H1 (cell line): ENCODE measurements at regions not wholly inside any gene's neighbourhood (a gene's known extent, or its start where the extent isn't known, plus 50 kb on each side); places are given as distances from the start of the nearest gene placed in this dataset.

Experiments
- CTCF ChIA-PET: fragments of 300-600 bp; sonication (Branson Sonifier 250); formaldehyde crosslinking; loops from one replicate; lab custom pipeline; 2021; ENCODE audit not compliant: partially characterized antibody; lab: Charles Lee
- POLR2A ChIA-PET: fragments of 300-600 bp; sonication (Branson Sonifier 250); formaldehyde crosslinking; loops from one replicate; lab custom pipeline; 2021; ENCODE audit warnings: inconsistent platforms; ENCODE audit not compliant: partially characterized antibody; lab: Charles Lee
- DNase-seq, 2 experiments: peaks; one replicate each; pipeline versions ENCODE4 v3.0.0 to v3.0.0-alpha.2; 2010 to 2022; ENCODE audit warnings: low spot score in 2 of 2, low read depth in 1 of 2, mixed read lengths in 1 of 2
- FAIRE-seq: peaks from 2 replicates; lab custom pipeline; 2011; peaks lifted over from hg19 to GRCh38; lab: Jason Lieb, UNC
- H2AFZ ChIP-seq: 2 replicates; pipeline ENCODE4 v1.8.1; 2012; ENCODE audit warnings: low read length, inconsistent platforms
- H2AK5ac ChIP-seq: 2 replicates; pipeline ENCODE4 v1.6.1; 2013; ENCODE audit warnings: low read depth, low read length
- H2BK120ac ChIP-seq: replicated peaks from 2 replicates; pipeline ENCODE3; 2013; ENCODE audit warnings: low read depth, low read length, inconsistent platforms
- H2BK12ac ChIP-seq: 2 replicates; pipeline ENCODE4 v1.6.1; 2013; ENCODE audit warnings: low read depth, low read length
- H2BK15ac ChIP-seq: 2 replicates; pipeline ENCODE4 v1.6.1; 2013; ENCODE audit warnings: low read length
- H2BK20ac ChIP-seq: 2 replicates; pipeline ENCODE4 v1.6.1; 2013; ENCODE audit warnings: low read length
- H2BK5ac ChIP-seq: 2 replicates; pipeline ENCODE4 v1.6.1; 2013; ENCODE audit warnings: low read depth, low read length
- H3K14ac ChIP-seq: 2 replicates; pipeline ENCODE4 v1.6.1; 2013; ENCODE audit warnings: inconsistent platforms; ENCODE audit not compliant: insufficient read length
- H3K18ac ChIP-seq: 2 replicates; pipeline ENCODE4 v1.6.1; 2013; ENCODE audit warnings: low read length; ENCODE audit errors: extremely low read depth
- H3K23ac ChIP-seq: 2 replicates; pipeline ENCODE4 v1.6.1; 2013; ENCODE audit warnings: inconsistent platforms; ENCODE audit not compliant: insufficient read length
- H3K23me2 ChIP-seq: 2 replicates; pipeline ENCODE4 v1.6.1; 2013; ENCODE audit warnings: low read depth, low read length
- H3K27ac ChIP-seq: 2 replicates; pipeline ENCODE4 v1.6.1; 2011; ENCODE audit warnings: low read depth, low read length, inconsistent platforms
- H3K27me3 ChIP-seq, 4 experiments: replicated peaks in 1 of 4; 1 replicate in 1 of 4; 2 replicates in 3 of 4; pipeline versions ENCODE4 v1.6.1 to v1.8.1; 2011 to 2013; ENCODE audit warnings: low read length in 3 of 4, mild to moderate bottlenecking in 3 of 4, inconsistent platforms in 2 of 4, mixed read lengths in 2 of 4, moderate library complexity in 1 of 4; ENCODE audit not compliant: control insufficient read depth in 3 of 4, insufficient read depth in 3 of 4; ENCODE audit errors: extremely low read depth in 1 of 4
- H3K36me3 ChIP-seq, 4 experiments: 2 replicates each; pipeline versions ENCODE4 v1.6.1 to v1.8.1; 2011 to 2013; ENCODE audit warnings: mild to moderate bottlenecking in 4 of 4, low read length in 3 of 4, moderate library complexity in 2 of 4, control low read depth in 1 of 4, inconsistent platforms in 1 of 4; ENCODE audit not compliant: insufficient read depth in 4 of 4, control insufficient read depth in 2 of 4
- H3K4ac ChIP-seq: replicated peaks from 2 replicates; pipeline ENCODE3; 2013; ENCODE audit warnings: low read length, low read depth, mixed read lengths, inconsistent platforms; ENCODE audit not compliant: insufficient read length
- H3K4me1 ChIP-seq, 4 experiments: replicated peaks in 1 of 4; 1 replicate in 1 of 4; 2 replicates in 3 of 4; pipeline versions ENCODE4 v1.6.1 to v1.8.1; 2011 to 2013; ENCODE audit warnings: low read length in 3 of 4, inconsistent platforms in 2 of 4, mixed read lengths in 1 of 4; ENCODE audit not compliant: insufficient read depth in 4 of 4, control insufficient read depth in 3 of 4
- H3K4me2 ChIP-seq, 2 experiments: 2 replicates each; pipeline versions ENCODE4 v1.6.1 to v1.8.1; 2011 to 2013; ENCODE audit warnings: low read depth in 2 of 2, low read length in 2 of 2, control low read depth in 1 of 2, inconsistent platforms in 1 of 2, mild to moderate bottlenecking in 1 of 2; ENCODE audit not compliant: insufficient read depth in 1 of 2
- H3K4me3 ChIP-seq, 4 experiments: fragments of 200-600, 300-600 bp in 1 of 4; sonication (generic), shearing (Covaris generic), sonication (Bioruptor Twin) in 1 of 4; 2 replicates each; pipeline versions ENCODE4 v1.5.1 to v1.8.1; 2011 to 2016; ENCODE audit warnings: low read length in 4 of 4, low read depth in 3 of 4, control low read depth in 2 of 4, inconsistent platforms in 2 of 4, mild to moderate bottlenecking in 2 of 4, mixed read lengths in 1 of 4, moderate library complexity in 1 of 4; ENCODE audit not compliant: insufficient read depth in 2 of 4; ENCODE audit errors: extremely low read depth in 1 of 4
- H3K56ac ChIP-seq: replicated peaks from 2 replicates; pipeline ENCODE3; 2013; ENCODE audit warnings: low read depth, mild to moderate bottlenecking, mixed read lengths, low read length, inconsistent platforms; ENCODE audit not compliant: insufficient read length
- H3K79me1 ChIP-seq: 2 replicates; pipeline ENCODE4 v1.6.1; 2013; ENCODE audit warnings: low read depth, low read length, control low read depth
- H3K79me2 ChIP-seq, 2 experiments: 2 replicates each; pipeline versions ENCODE4 v1.6.1 to v1.8.1; 2012 to 2013; ENCODE audit warnings: low read length in 2 of 2, mild to moderate bottlenecking in 2 of 2, inconsistent platforms in 1 of 2; ENCODE audit not compliant: insufficient read depth in 2 of 2, control insufficient read depth in 1 of 2
- H3K9ac ChIP-seq, 4 experiments: replicated peaks in 1 of 4; 1 replicate in 1 of 4; 2 replicates in 3 of 4; pipeline versions ENCODE4 v1.6.1 to v1.8.1; 2011 to 2013; ENCODE audit warnings: low read depth in 3 of 4, low read length in 3 of 4, control low read depth in 2 of 4, mild to moderate bottlenecking in 2 of 4, moderate library complexity in 2 of 4, inconsistent platforms in 1 of 4; ENCODE audit errors: extremely low read depth in 1 of 4
- H3K9me3 ChIP-seq, 2 experiments: 2 replicates each; pipeline versions ENCODE4 v1.6.1 to v1.8.1; 2012 to 2013; ENCODE audit warnings: mild to moderate bottlenecking in 2 of 2, moderate library complexity in 2 of 2, control low read depth in 1 of 2, inconsistent platforms in 1 of 2, low read depth in 1 of 2, low read length in 1 of 2, mixed read lengths in 1 of 2; ENCODE audit not compliant: insufficient read depth in 2 of 2
- H4K20me1 ChIP-seq, 2 experiments: replicated peaks in 1 of 2; 2 replicates each; pipeline versions ENCODE3 to v1.8.1; 2011 to 2013; ENCODE audit warnings: inconsistent platforms in 2 of 2, low read length in 2 of 2, mild to moderate bottlenecking in 1 of 2; ENCODE audit not compliant: insufficient read depth in 2 of 2, control insufficient read depth in 1 of 2
- H4K5ac ChIP-seq: 2 replicates; pipeline ENCODE4 v1.6.1; 2013; ENCODE audit warnings: low read length, low read depth, mixed read lengths, inconsistent platforms; ENCODE audit not compliant: insufficient read length
- H4K8ac ChIP-seq: 2 replicates; pipeline ENCODE4 v1.8.0; 2013; ENCODE audit warnings: mild to moderate bottlenecking, moderate library complexity, low read length, inconsistent platforms; ENCODE audit not compliant: insufficient read depth; ENCODE audit errors: extremely low read depth
- H4K91ac ChIP-seq: replicated peaks from 2 replicates; pipeline ENCODE3; 2013; ENCODE audit warnings: low read length, mixed read lengths, inconsistent platforms; ENCODE audit not compliant: insufficient read length
- BRCA1 ChIP-seq: IDR thresholded peaks from 2 replicates; pipeline ENCODE4 v1.6.1; 2012; ENCODE audit warnings: low read depth, low read length, improper control_type of control experiment
- EGR1 ChIP-seq: IDR thresholded peaks from 2 replicates; pipeline ENCODE4 v1.6.1; 2011; ENCODE audit warnings: low read depth, low read length, borderline replicate concordance
- FOSL1 ChIP-seq: IDR thresholded peaks from 2 replicates; pipeline ENCODE4 v1.6.1; 2011; ENCODE audit warnings: mild to moderate bottlenecking, low read depth, low read length, moderate library complexity; ENCODE audit not compliant: insufficient read depth
- GABPA ChIP-seq: IDR thresholded peaks from 2 replicates; pipeline ENCODE4 v1.6.1; 2011; ENCODE audit warnings: mild to moderate bottlenecking, low read length, moderate library complexity, borderline replicate concordance; ENCODE audit not compliant: insufficient read depth
- PHF8 ChIP-seq: fragments of 200-600 bp; sonication (generic); conservative IDR thresholded peaks from 2 replicates; pipeline ENCODE4 v1.7.1; 2012; ENCODE audit warnings: low read depth, mild to moderate bottlenecking, inconsistent platforms, low read length, moderate library complexity
- RXRA ChIP-seq: IDR thresholded peaks from 2 replicates; pipeline ENCODE4 v1.6.1; 2011; ENCODE audit warnings: low read depth, mild to moderate bottlenecking, low read length, moderate library complexity; ENCODE audit not compliant: insufficient read depth
- WGBS, 2 experiments: shearing (Covaris generic) in 1 of 2; methylation state at CpG; one replicate each; pipeline versions ENCODE4 v1.1.6 to v1.1.7; 2013 to 2015; ENCODE audit warnings: low lambda C conversion rate in 2 of 2, mixed read lengths in 2 of 2, inconsistent platforms in 1 of 2, low coverage in 1 of 2, missing lambda C conversion rate in 1 of 2; ENCODE audit not compliant: insufficient replicate concordance in 2 of 2, insufficient coverage in 1 of 2, insufficient read length in 1 of 2; ENCODE audit errors: extremely low coverage in 1 of 2, missing lambda C conversion rate in 1 of 2; 5-methylcytosine and 5-hydroxymethylcytosine counted together

DNA sequence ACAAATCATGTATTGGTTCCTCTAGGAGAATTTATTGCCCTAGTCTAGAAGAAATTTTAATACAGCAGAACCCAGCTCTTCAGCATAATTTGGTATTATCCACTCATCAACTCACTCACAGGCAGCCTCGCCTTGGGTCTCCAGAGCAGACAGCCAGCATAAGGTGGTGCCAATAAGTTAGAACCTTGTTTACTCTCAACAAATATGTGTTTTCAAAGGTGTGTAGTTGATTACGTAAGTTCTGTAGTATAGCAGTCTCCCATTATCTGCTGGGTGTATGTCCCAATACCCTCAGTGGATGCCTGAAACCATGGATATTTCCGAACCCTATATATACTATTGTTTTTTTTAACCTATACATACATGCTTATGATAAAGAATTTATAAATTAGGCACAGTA lies 522.5 kb upstream of the LRRN3 start:
- TF ChIP-seq EGR1 = no peak
- no peak for TF ChIP-seq FOSL1
- no peak for TF ChIP-seq BRCA1
- TF ChIP-seq GABPA = no peak
- no peak for TF ChIP-seq RXRA
- TF ChIP-seq PHF8 = no peak
- Histone ChIP-seq H3K14ac (no peak overlapping the region), H3K4me3 (no peak overlapping the region), H2BK15ac (no peak overlapping the region), H3K9me3 (no peaks in the 10 kb centered on the region), H2AFZ (no peak overlapping the region), H3K36me3 (no peaks in the 10 kb centered on the region), H2BK20ac (no peak overlapping the region), H3K23me2 (peaks cover 2% of the 10 kb centered on the region; the same call in 1 of the 2 replicates), H3K27me3 (no peaks in the 10 kb centered on the region), H3K4me2 (no peak overlapping the region), H3K23ac (no peak overlapping the region), H3K4ac (no peak overlapping the region), H4K8ac (no peak overlapping the region), H3K27ac (no peak overlapping the region), H3K79me2 (no peaks in the 10 kb centered on the region), H2BK5ac (no peak overlapping the region), H3K18ac (no peak overlapping the region), H4K20me1 (no peaks in the 10 kb centered on the region), H2BK120ac (no peak overlapping the region), H3K4me1 (no peaks in the 10 kb centered on the region), H4K91ac (no peak overlapping the region), H2BK12ac (no peak overlapping the region), H4K5ac (no peak overlapping the region), H3K9ac (no peak overlapping the region), H3K56ac (no peak overlapping the region), H2AK5ac (no peak overlapping the region), H3K79me1 (no peaks in the 10 kb centered on the region)
- 93% methylated on average over 3 of the region's 3 CpGs; no CpG with 5 or more reads in 1 of the 2 experiments for WGBS, 2 experiments
- POLR2A ChIA-PET = no interaction called here
- CTCF ChIA-PET = no interaction called here
- no peak for DNase-seq
- FAIRE-seq = no peak
